HG03354 (cell line): ENCODE measurements at regions not wholly inside any gene's neighbourhood (a gene's known extent, or its start where the extent isn't known, plus 50 kb on each side); places are given as distances from the start of the nearest gene placed in this dataset.

Source experiments
- ATAC-seq: cut with Tn5 transposase; IDR thresholded peaks from one replicate; pipeline ENCODE4 v1.9.1; 2021; ENCODE audit warnings: mild to moderate bottlenecking; ENCODE audit not compliant: unreplicated experiment, poor library complexity, severe bottlenecking

GRCh38 chr18:29549759-29550158 lies 1372.8 kb upstream of the CDH2 start:
- ATAC-seq: no peak

- ATAC-seq: no peak
Observed at GRCh38 chr18:29547626-29548025, 1370.7 kb upstream of the CDH2 start.

- no peak for ATAC-seq
Observed at GRCh38 chr18:29540548-29540947, 1363.6 kb upstream of the CDH2 start.

GRCh38 chr18:29531746-29532145 lies 1354.8 kb upstream of the CDH2 start:
- ATAC-seq: no peak

- no peak for ATAC-seq
Observed at GRCh38 chr18:29523371-29523770, 1346.4 kb upstream of the CDH2 start.

- ATAC-seq: peak; percentile 24
Observed at GRCh38 chr18:29512761-29513160, 1335.8 kb upstream of the CDH2 start.

- peak; percentile 71 for ATAC-seq
Observed at GRCh38 chr18:29512203-29512602, 1335.3 kb upstream of the CDH2 start.

GRCh38 chr18:29501952-29502351 lies 1325.0 kb upstream of the CDH2 start:
- ATAC-seq: no peak

- ATAC-seq: no peak
Observed at GRCh38 chr18:29496152-29496680, 1319.3 kb upstream of the CDH2 start.

GRCh38 chr18:29494371-29494770 lies 1317.4 kb upstream of the CDH2 start:
- no peak for ATAC-seq

- ATAC-seq: no peak
Observed at GRCh38 chr18:29491907-29492306, 1315.0 kb upstream of the CDH2 start.

- no peak for ATAC-seq
Observed at GRCh38 chr18:29488617-29489016, 1311.7 kb upstream of the CDH2 start.

- no peak for ATAC-seq
Observed at GRCh38 chr18:29465526-29465925, 1288.6 kb upstream of the CDH2 start.

- no peak for ATAC-seq
Observed at GRCh38 chr18:29459972-29460371, 1283.0 kb upstream of the CDH2 start.

- ATAC-seq: no peak
Observed at GRCh38 chr18:29457316-29457889, 1280.5 kb upstream of the CDH2 start.

- ATAC-seq: no peak
Observed at GRCh38 chr18:29449424-29449823, 1272.5 kb upstream of the CDH2 start.

- no peak for ATAC-seq
Observed at GRCh38 chr18:29439398-29439797, 1262.5 kb upstream of the CDH2 start.

- ATAC-seq: no peak
Observed at GRCh38 chr18:29436459-29436858, 1259.5 kb upstream of the CDH2 start.

GRCh38 chr18:29434650-29435049 lies 1257.7 kb upstream of the CDH2 start:
- no peak for ATAC-seq

- no peak for ATAC-seq
Observed at GRCh38 chr18:29430416-29430815, 1253.5 kb upstream of the CDH2 start.

- no peak for ATAC-seq
Observed at GRCh38 chr18:29418136-29418535, 1241.2 kb upstream of the CDH2 start.

- no peak for ATAC-seq
Observed at GRCh38 chr18:29406996-29407395, 1230.1 kb upstream of the CDH2 start.
